ENCODE measurements at regions not wholly inside any gene's neighbourhood (a gene's known extent, or its start where the extent isn't known, plus 50 kb on each side); places are given as distances from the start of the nearest gene placed in this dataset.

GRCh38 chr9:78396087-78396486 lies 99.2 kb downstream of the PSAT1 start:
- no peak for TF ChIP-seq POLR2A (IDR thresholded peaks at IDR 0.05)
- TF ChIP-seq CTCF (IDR thresholded peaks at IDR 0.05) = no peak

All from breast epithelium (tissue), 3 donors.